ENCODE measurements at regions not wholly inside any gene's neighbourhood (a gene's known extent, or its start where the extent isn't known, plus 50 kb on each side); places are given as distances from the start of the nearest gene placed in this dataset.
"Not testable (repeated sequence)": the region's sequence is repeated elsewhere in the genome, so short reads cannot be mapped to it uniquely, and the experiment has no call there.

DNA sequence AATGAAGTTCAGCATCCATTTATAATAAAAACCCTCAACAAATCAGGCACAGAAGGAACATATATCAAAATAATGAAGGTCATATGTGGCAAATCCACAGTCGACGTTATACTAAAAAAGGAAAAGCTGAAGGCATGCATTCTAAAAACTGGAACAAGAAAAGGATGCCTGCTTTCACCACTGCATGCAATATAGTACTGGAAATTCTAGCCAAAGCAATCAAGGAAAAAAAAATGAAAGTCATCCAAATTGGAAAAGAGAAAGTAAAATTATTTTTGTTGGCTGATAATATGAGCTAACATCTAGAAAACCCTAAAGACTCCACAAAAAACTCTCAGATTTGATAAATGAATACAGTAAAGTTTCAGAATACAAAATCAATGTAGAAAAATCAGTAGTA, 1123.2 kb downstream of the TBL1XR1 start:
- no peak for DNase-seq (ENCODE audit: low spot score)

DNA sequence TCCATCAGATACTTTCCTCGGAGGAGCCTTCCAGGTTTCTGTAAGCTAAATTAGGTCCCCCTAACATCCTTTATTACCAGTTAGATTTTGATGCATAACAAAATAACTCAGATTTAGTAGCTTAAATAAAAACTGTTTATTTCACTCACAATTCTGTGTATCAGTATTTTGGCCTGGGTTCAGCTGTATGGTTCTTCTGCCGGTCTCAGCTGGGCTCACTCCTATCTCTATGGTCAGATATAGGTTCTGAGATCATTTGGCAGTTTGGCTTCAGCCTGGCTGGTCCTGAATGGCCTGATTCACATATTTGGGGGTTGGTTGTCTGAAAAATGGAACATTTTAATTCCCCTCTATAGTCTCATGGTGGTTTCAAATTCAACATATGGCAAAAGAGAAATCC, 1125.3 kb downstream of the TBL1XR1 start:
- no peak for DNase-seq (ENCODE audit: low spot score)

- no peak for DNase-seq (ENCODE audit: low spot score)
Measured at GRCh38 chr3:176068750-176069149, 1128.5 kb downstream of the TBL1XR1 start.

DNA sequence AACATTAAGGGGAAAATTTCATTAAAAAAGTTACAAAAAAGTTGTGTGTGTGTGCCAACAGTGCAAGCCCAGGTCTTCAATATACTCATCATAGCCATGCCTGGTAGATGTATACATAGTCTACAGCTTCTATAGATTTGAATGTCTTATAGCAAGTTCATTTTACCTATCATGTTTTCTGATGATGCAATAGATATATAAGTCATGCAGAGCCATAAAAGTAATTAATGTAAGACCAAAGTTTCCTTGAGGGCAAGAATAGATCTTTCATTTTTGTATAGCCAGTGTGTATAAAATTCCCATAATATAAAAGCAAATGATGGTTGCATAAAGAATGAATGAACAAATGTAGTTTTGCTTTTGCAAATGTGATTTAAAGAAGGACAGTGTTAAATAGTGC, 1138.4 kb downstream of the TBL1XR1 start:
- no peak for DNase-seq (ENCODE audit: low spot score)

DNA sequence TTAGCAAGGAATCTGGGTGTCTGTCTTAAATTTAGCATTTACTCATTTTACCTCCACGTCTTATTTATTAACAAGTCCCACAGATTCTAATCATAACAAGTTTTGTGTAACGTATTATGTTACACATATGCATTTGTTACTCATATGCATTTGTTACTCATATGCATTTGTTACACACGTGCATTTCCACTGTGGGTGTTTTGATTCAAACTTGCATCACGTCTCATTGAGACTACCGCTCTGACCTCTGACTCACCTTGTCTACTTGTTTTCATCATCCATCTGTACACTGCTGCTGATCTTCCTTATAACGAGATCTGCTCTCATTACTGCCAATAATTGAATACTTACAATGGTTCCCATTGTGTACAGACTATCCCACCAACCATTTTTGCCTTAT, 1141.4 kb downstream of the TBL1XR1 start:
- no peak for DNase-seq (ENCODE audit: low spot score)

DNA sequence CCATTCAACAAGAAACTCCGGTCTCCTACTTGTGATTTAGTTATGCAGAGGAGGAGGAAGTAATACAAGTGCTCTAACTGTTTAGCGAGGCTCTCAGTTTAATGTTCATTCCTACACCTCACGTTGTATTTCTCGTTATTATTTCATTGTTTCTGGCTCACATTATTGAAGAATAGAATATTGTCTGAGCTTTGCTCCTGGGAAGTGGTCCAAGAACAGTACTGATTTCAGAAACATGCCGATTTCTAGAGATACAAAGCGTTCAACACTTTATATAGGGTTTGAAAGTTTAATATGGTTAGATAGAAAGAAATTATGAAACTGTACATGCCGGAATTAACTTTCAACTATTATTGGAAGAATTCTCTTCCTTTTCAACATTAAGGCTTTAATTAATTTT, 1145.5 kb downstream of the TBL1XR1 start:
- no peak for DNase-seq (ENCODE audit: low spot score)

DNA sequence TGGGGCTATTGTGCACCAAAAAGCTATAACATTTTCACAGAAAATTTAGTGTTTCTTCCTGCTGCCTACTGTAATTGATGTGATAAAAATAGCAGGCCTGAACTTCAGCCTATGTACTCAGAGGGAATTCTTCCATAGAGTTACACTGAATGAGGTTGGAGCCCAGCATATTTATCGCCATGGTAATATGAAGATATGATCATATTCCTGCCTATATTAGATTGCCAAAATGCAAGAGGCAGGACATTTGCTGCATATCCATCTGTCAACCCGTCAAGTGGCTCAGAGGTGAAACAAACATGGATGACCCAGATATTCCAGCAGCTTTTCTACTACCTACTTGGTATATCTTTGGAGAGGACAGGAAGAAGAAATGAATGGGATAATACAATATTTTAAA, 1150.6 kb downstream of the TBL1XR1 start:
- DNase-seq (ENCODE audit: low spot score): no peak

DNA sequence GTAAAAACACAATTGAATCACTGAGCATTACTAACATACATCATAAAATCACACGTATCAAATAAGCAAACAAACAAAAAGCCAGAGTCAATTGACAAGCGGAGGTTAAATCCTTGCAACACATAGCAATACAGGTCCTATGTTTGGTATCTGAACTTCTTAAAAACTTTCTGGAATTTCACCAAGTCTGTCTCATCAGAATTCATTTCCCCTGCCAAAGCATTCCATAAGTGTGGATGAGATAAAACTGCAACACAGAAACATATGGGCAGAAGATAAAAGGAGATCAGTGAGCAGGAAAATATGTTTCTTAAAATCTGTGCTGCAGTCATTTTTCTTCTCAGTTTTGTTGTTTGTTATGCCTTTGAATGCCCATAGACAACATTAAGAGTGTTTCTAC, 1155.5 kb downstream of the TBL1XR1 start:
- DNase-seq (ENCODE audit: low spot score): no peak

DNA sequence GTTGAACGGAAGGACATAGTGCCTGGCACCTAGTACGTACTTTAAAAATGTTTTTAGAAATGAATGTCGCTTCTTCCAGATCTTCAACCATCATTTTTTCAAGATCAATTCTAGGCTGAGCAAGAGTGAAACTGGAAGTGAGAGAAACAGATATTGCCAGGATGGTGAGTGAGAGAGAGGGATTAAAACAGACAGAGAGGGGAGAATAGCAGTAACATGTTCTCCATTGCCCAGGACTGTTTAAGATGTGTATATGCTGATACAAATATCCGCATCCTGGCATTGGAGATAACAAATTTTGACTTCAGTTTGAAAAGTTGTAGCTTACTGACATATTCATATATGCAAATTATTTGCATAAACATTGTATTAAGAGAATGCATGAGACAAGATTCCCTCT, 1156.1 kb downstream of the TBL1XR1 start:
- no peak for DNase-seq (ENCODE audit: low spot score)

DNA sequence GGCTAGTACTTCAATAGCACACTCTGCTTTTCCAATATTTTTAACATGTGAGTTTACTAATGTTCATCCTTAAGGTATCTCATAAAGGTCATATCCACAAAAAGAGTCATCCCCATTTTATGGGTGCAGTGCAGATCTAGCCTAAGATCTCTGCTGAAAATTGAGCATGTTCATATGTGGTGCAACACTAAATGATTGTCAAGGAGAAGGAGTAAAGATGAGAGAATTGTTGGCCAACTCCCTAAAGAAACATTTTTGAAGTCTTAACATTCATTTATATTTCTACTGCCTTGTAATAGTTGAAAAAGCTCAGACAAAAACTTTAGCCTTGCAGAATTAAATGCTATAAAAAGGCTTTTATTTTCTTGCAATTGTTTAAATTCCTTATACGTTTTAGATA, 1159.6 kb downstream of the TBL1XR1 start:
- no peak for DNase-seq (ENCODE audit: low spot score)

DNA sequence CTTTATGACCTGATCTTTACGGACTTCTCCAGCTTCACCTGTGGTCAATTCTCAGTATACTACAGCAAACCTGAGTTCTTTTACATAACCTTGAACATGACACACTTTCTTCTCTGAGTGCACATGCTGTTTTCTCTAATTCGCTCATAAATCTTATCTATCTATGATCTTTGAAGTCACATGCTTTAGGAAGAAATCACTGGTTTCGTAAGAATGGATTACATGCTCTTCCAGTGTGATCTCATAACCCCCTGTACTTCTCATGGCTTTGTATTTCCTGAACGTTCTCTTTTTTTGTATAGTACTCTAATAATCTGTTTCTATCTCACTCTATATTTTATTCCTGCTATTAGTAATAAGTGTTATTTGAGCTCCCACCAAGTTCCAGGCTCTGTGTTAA, 1165.2 kb downstream of the TBL1XR1 start:
- DNase-seq (ENCODE audit: low spot score): no peak

DNA sequence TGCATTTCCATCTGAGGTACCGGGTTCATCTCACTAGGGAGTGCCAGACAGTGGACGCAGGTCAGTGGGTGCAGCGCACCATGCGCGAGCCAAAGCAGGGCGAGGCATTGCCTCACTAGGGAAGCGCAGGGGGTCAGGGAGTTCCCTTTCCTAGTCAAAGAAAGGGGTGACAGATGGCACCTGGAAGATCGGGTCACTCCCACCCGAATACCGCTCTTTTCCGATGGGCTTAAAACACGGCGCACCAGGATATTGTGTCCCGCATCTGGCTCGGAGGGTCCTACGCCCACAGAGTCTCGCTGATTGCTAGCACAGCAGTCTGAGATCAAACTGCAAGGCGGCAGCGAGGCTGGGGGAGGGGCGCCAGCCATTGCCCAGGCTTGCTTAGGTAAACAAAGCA, 1157.1 kb downstream of the NAALADL2 start:
- not testable (repeated sequence) for DNase-seq (ENCODE audit: low spot score)

- not testable (repeated sequence) for DNase-seq (ENCODE audit: low spot score)
Measured at GRCh38 chr3:176015228-176015627, 1156.1 kb downstream of the NAALADL2 start.

- DNase-seq (ENCODE audit: low spot score): no peak
Measured at GRCh38 chr3:176009256-176009655, 1150.1 kb downstream of the NAALADL2 start.

- DNase-seq (ENCODE audit: low spot score): no peak
Measured at GRCh38 chr3:176005564-176005963, 1146.4 kb downstream of the NAALADL2 start.

DNA sequence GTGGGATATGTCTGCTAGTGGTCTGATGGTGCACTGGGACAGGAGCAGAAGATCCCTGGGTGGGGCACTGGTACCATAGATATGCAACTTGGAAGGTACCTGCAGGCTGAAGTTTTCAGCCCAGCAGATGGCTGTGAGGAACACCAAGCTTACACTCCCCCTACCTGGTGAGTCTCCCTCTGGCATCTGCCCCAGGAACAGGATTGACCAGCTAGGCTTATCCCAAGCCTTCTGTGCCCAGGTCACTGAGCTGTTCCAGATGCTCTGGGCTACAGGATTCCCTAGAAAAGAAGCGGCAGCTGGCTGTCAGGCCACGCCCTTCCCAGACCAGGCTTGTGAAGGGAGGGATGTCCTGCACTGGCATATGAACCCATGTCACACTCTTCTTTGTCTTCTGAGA, 1130.0 kb downstream of the NAALADL2 start:
- no peak for DNase-seq (ENCODE audit: low spot score)

- no peak for DNase-seq (ENCODE audit: low spot score)
Measured at GRCh38 chr3:175988401-175988800, 1129.3 kb downstream of the NAALADL2 start.

DNA sequence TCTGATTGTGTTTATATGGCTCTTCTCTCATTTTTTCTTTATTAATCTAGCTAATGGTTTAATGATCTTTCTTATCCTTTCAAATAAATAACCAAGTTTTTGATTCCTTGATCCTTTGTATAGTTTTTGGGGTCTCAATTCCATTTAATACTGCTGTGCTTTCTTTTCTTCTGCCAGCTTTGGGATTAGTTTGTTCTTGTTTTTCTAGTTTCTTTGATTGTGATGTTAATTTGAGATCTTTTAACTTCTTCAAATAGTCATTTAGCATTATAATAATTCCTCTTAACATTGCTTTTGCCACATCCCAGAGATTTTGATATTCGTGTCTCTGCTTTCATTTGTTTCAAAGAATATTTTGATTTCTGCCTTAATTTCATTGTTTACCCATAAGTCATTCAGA, 1126.6 kb downstream of the NAALADL2 start:
- no peak for DNase-seq (ENCODE audit: low spot score)

- DNase-seq (ENCODE audit: low spot score): no peak
Measured at GRCh38 chr3:175983379-175983778, 1124.2 kb downstream of the NAALADL2 start.

DNA sequence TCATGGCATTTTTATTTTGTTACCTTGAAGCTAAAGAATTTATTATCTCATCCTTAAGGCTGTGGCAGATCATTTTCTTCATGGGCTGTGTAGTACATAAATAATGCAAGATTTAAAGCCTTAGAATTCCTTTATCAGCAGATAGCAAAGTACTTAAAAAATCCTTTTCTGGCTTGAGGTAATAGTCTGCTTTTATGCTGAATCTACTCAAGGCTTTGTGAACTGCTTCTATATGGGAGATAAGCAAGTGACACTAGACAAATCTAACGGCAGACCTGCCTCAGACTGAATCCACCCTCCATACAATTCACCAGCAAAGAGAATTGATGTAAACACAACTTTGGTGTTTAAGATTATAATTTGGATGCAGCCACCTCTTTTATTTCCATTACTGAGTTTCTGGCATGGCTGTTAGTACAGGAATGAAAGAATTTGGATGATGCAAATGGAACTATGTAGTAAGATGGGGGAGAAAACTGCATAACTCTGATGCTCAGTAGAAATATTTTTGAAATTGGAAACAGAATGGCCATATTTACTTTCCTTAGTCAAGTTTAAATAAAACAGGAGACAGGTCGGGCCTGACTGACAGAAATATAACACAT, 1121.5 kb downstream of the NAALADL2 start:
- DNase-seq (ENCODE audit: low spot score): no peak

GRCh38 chr3:175977968-175978752, 1119.0 kb downstream of the NAALADL2 start:
- no peak for DNase-seq (ENCODE audit: low spot score)

- DNase-seq (ENCODE audit: low spot score): no peak
Measured at GRCh38 chr3:175969456-175969855, 1110.3 kb downstream of the NAALADL2 start.

DNA sequence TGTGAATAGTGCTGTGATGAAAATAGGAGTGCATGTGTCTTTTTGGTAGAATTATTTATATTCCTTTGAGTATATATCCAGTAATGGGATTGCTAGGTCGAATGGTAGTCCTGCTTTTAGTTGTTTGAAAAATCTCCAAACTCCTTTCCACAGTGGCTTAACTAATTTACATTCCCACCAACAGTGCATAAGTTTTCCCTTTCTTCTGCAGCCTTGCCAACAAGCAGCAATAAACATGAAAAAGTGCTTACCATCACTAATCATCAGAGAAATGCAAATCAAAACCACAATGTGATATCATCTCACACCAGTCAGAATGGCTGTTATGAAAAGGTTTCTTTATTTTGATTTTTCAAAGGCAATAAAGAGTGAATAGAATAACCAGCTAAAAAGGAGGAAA, 1105.9 kb downstream of the NAALADL2 start:
- no peak for DNase-seq (ENCODE audit: low spot score)

GRCh38 chr3:175957427-175957826, 1098.3 kb downstream of the NAALADL2 start:
- DNase-seq (ENCODE audit: low spot score): no peak
